ENCODE measurements at regions not wholly inside any gene's neighbourhood (a gene's known extent, or its start where the extent isn't known, plus 50 kb on each side); places are given as distances from the start of the nearest gene placed in this dataset.

- TF ChIP-seq EZH2 (optimal IDR thresholded peaks at IDR 0.05; ENCODE audit: low read depth, low read length) (no peak), CTCF (IDR thresholded peaks at IDR 0.05; ENCODE audit: low read length) (no peak), EZH2phosphoT487 (IDR thresholded peaks at IDR 0.05; ENCODE audit: low read length) (no peak)
- Histone ChIP-seq H3K79me2 (ENCODE audit: low read length) (no peaks in the 10 kb centered on the region), H3F3A (ENCODE audit: insufficient read depth, low read length) (peaks cover 18% of the 10 kb centered on the region), H3K9me3 (replicated peaks; ENCODE audit: insufficient read depth, low read length) (no peaks in the 10 kb centered on the region), H3K4me2 (ENCODE audit: low read depth, low read length) (peak overlapping the region; percentile 68; the same call in 1 of the 2 replicates), H3K36me3 (replicated peaks; ENCODE audit: insufficient read depth, low read length) (no peaks in the 10 kb centered on the region), H2AFZ (ENCODE audit: low read length) (peak overlapping the region; percentile 71; the same call in 1 of the 2 replicates), H3K27me3 (replicated peaks; ENCODE audit: insufficient read depth, low read length) (no peaks in the 10 kb centered on the region), H3K27ac (ENCODE audit: low read length) (peak overlapping the region; percentile 34; the same call in 1 of the 2 replicates), H3K9me2 (replicated peaks; ENCODE audit: insufficient read depth, low read length) (no peaks in the 10 kb centered on the region), H4K20me1 (ENCODE audit: insufficient read depth, low read length) (no peaks in the 10 kb centered on the region), H3K4me1 (ENCODE audit: low read length) (peaks cover 36% of the 10 kb centered on the region), H3K9ac (ENCODE audit: low read length) (no peak overlapping the region; the same call in 1 of the 2 replicates), H3K4me3 (ENCODE audit: low read length) (no peak overlapping the region)
- no peak for DNase-seq
These were observed 62.5 kb downstream of the RHOB start for GRCh38 chr2:20509301-20509769.

- no peaks in the 10 kb centered on the region for H3K9me3 ChIP-seq (replicated peaks; ENCODE audit: insufficient read depth, low read length)
- H3K27me3 ChIP-seq (replicated peaks; ENCODE audit: insufficient read depth, low read length): no peaks in the 10 kb centered on the region
- H3K27ac ChIP-seq (ENCODE audit: low read length): peak overlapping the region; percentile 34; the same call in 1 of the 2 replicates
- H3K36me3 ChIP-seq (replicated peaks; ENCODE audit: insufficient read depth, low read length): no peaks in the 10 kb centered on the region
- H3F3A ChIP-seq (ENCODE audit: insufficient read depth, low read length): peaks cover 15% of the 10 kb centered on the region
- no peaks in the 10 kb centered on the region for H3K9me2 ChIP-seq (replicated peaks; ENCODE audit: insufficient read depth, low read length)
- H3K4me1 ChIP-seq (ENCODE audit: low read length): peaks cover 33% of the 10 kb centered on the region
- H2AFZ ChIP-seq (ENCODE audit: low read length): peak overlapping the region; percentile 71
- H3K4me3 ChIP-seq (ENCODE audit: low read length): peak overlapping the region; percentile 44
- H4K20me1 ChIP-seq (ENCODE audit: insufficient read depth, low read length): no peaks in the 10 kb centered on the region
- no peaks in the 10 kb centered on the region for H3K79me2 ChIP-seq (ENCODE audit: low read length)
- DNase-seq: peak; percentile 85
- H3K4me2 ChIP-seq (ENCODE audit: low read depth, low read length): peak overlapping the region; percentile 68
- H3K9ac ChIP-seq (ENCODE audit: low read length): peak overlapping the region; percentile 54; the same call in 1 of the 2 replicates
- no peak for TF ChIP-seq CTCF (IDR thresholded peaks at IDR 0.05; ENCODE audit: low read length)
- TF ChIP-seq EZH2phosphoT487 (IDR thresholded peaks at IDR 0.05; ENCODE audit: low read length): no peak
- no peak for TF ChIP-seq EZH2 (optimal IDR thresholded peaks at IDR 0.05; ENCODE audit: low read depth, low read length)
These were observed 63.1 kb downstream of the RHOB start for GRCh38 chr2:20509770-20510490.

- Histone ChIP-seq H3K9me3 (replicated peaks; ENCODE audit: insufficient read depth, low read length) (no peaks in the 10 kb centered on the region), H3K9ac (ENCODE audit: low read length) (no peak overlapping the region)
These were observed 64.3 kb downstream of the RHOB start for GRCh38 chr2:20511130-20511529.

More at GRCh38 chr2:20511130-20511529, 64.3 kb downstream of the RHOB start:
- no peak for TF ChIP-seq EZH2 (optimal IDR thresholded peaks at IDR 0.05; ENCODE audit: low read depth, low read length)
- TF ChIP-seq CTCF (IDR thresholded peaks at IDR 0.05; ENCODE audit: low read length): no peak
- no peak for TF ChIP-seq EZH2phosphoT487 (IDR thresholded peaks at IDR 0.05; ENCODE audit: low read length)
- peaks cover 15% of the 10 kb centered on the region for H3F3A ChIP-seq (ENCODE audit: insufficient read depth, low read length)
- DNase-seq: no peak
- H3K9me2 ChIP-seq (replicated peaks; ENCODE audit: insufficient read depth, low read length): no peaks in the 10 kb centered on the region
- H4K20me1 ChIP-seq (ENCODE audit: insufficient read depth, low read length): no peaks in the 10 kb centered on the region
- peaks cover 32% of the 10 kb centered on the region for H3K4me1 ChIP-seq (ENCODE audit: low read length)
- H3K27ac ChIP-seq (ENCODE audit: low read length): no peak overlapping the region
- no peak overlapping the region for H3K4me2 ChIP-seq (ENCODE audit: low read depth, low read length)
- no peaks in the 10 kb centered on the region for H3K36me3 ChIP-seq (replicated peaks; ENCODE audit: insufficient read depth, low read length)
- no peaks in the 10 kb centered on the region for H3K27me3 ChIP-seq (replicated peaks; ENCODE audit: insufficient read depth, low read length)
- H3K79me2 ChIP-seq (ENCODE audit: low read length): no peaks in the 10 kb centered on the region
- H3K4me3 ChIP-seq (ENCODE audit: low read length): no peak overlapping the region
- H2AFZ ChIP-seq (ENCODE audit: low read length): no peak overlapping the region

Measured in MM.1S (cell line).